GM18907 (cell line): ENCODE measurements at regions not wholly inside any gene's neighbourhood (a gene's known extent, or its start where the extent isn't known, plus 50 kb on each side); places are given as distances from the start of the nearest gene placed in this dataset.
"Not testable (repeated sequence)": the region's sequence is repeated elsewhere in the genome, so short reads cannot be mapped to it uniquely, and the experiment has no call there.

Source experiments
- ATAC-seq: cut with Tn5 transposase; IDR thresholded peaks from one replicate; pipeline ENCODE4 v1.9.1; 2021; ENCODE audit warnings: mild to moderate bottlenecking, moderate library complexity; ENCODE audit not compliant: unreplicated experiment

DNA sequence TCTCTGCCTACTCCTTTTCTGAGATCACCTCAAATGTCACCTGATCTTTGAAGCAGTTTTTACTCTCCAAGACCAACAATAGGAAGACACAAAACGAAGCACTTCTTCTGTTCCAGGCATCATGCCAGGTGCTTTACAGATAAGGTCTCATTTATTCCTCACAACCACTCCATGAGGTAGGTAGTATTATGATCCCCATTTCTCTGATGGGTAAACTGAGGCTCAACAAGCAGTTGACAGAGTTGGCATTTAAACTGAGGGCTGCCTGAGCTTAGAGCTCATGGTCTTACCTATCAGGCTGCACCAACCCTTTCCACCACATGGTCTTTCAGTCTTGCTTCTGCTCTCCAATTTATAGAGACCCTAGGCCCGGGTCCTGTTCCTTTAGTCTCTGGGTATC, 147.2 kb upstream of the JUN start:
- no peak for ATAC-seq

DNA sequence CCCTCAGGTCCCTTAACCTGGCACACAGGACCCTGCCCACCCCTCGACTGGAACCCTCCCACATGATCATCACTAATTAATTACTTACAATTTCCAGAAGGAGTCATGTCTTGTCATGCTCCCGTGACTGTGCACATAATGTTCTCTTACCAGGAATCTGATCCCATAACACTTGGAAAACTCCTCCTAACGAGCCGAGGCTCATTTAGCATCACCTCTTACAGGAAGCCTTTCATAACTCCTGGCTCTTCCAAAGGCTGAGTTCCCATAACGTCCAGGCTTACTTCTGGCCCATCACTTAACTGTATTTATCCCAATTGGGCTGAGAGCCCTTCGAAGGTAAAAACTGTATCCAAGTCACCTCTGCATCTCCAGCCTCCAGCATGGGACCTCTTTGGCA, 147.9 kb upstream of the JUN start:
- no peak for ATAC-seq

DNA sequence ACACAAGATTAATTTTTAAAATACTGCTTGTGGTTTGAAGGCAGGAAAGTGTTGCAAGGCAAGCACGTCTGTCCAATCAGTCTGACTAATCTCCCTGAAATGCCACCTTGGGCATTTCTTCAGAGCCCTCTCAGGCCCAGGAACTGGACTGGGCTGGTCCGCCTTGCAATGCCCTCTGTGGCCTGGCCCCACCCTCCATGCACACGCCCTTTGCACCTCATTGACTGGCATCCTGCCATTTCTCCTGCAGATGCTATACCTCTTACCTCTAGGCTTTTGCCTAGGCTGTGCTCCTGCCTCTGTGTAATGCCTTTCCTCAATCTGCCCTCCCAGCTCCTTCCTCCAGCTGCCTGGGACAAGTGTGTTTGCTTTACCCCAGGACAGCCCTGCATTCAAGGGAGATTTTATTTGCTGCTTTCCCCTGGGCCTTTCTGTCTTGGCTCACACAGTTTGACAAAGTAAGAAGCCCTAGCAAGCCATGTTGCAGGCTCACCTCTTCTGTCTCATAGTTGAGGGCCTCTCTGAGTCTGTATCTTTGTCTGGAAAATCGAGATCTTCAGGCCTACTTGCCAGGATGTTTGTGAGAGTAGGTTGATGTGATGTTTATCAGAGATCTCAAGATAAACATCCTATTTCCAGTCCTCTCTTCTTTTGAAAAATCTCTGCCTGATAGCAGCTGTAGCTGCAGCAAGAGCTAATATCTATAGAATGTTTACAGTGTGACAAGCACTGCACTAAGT, 149.2 kb upstream of the JUN start:
- no peak for ATAC-seq

DNA sequence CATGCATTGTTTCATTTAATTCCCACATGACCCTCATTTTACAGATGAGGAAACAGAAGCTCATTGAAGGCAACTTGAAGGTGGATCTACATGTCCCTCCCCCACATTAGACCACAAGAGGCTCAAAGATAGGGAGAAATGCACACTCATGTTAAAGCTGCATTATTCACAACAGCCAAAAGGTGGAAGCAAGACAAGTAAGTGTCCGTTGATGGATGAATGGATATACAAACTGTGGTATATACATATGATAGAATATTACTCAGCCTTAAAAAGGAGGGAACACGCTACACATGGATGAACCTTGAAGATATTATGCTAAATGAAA, 149.7 kb upstream of the JUN start:
- ATAC-seq: no peak

DNA sequence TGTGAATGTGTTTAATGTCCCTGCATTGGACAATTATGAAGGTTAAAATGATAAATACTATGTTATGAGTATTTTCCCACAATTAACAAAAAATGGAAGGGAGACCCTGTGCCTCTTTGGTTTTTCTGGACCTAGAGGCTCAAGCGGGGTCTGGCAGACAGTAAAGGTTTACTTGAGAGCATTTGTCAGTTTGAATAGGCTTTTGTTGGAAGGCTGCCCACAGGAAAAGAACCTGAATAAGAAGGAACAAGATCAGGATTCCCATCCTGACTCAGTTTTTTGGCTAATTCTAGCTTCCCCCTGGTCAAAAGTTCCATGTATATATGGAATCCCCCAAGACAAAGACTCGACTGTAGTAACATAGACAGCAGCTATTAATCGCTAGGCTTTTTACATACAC, 150.9 kb upstream of the JUN start:
- ATAC-seq: no peak

DNA sequence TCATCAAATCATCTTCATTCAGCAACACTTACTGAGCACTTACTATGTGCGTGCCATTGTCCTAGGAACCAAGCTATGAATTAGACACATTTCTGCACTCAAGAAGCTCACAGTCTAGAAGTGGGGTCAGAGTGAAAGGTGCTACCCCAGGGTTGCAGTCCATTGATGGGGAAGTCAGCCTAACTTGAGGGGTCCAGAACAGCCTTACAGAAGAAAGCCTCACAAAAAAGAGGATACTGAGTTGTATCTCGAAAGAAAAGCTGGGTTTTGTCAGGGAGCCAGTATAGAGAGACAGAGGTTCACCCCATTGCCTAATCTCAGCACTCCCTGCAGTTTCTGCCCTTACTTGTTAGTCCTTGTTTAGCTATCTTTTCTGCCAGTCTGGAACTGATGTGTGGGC, 153.1 kb upstream of the JUN start:
- no peak for ATAC-seq

DNA sequence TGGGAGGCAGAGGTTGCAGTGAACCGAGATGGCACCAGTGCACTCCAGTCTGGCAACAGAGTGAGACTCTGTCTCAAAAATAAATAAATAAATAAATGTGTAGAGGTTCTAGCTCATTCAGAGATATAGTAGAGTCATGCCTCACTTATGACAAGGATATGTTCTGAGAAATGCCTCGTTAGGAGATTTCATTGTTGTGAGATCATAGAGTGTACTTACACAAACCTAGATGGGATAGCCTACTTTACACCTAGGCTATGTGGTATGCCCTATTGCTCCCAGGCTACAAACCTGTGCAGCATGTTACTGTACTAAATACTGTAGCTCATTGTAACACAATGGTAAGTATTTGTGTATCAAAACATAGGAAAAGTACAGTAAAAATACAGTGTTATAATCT, 155.3 kb upstream of the JUN start:
- no peak for ATAC-seq

DNA sequence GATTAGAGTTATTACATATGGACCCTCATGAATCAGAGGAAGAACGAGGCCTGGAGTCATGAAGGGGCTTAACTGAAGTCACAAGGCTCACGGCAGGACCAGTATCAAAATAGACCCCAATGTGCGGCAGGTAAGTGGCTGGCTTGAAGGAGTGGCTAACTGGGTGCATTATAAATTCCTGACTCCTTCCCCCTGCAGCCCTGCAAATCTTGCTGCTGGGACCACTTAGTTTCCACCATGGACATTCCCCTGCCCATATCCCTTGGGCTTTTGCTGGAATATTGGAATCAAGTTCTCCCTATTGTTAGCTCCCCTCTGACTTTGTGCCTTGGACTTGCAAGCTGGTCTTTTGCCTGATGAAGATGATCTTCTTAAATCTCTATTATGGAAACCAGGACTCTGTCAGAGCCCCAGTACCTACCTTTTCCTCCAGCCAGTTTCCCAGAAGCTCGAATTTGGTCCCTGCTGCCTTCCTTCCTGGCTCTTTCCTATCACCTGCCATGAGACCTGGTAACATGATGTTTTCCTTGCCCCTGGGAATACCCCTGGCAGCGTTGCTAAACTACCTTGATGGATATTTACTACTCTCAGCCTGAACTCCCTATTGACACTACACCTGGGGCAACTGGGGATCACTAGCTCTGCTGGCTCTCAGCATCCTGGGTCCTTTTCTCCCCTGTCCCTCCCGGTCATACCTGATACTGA, 156.0 kb upstream of the JUN start:
- no peak for ATAC-seq

DNA sequence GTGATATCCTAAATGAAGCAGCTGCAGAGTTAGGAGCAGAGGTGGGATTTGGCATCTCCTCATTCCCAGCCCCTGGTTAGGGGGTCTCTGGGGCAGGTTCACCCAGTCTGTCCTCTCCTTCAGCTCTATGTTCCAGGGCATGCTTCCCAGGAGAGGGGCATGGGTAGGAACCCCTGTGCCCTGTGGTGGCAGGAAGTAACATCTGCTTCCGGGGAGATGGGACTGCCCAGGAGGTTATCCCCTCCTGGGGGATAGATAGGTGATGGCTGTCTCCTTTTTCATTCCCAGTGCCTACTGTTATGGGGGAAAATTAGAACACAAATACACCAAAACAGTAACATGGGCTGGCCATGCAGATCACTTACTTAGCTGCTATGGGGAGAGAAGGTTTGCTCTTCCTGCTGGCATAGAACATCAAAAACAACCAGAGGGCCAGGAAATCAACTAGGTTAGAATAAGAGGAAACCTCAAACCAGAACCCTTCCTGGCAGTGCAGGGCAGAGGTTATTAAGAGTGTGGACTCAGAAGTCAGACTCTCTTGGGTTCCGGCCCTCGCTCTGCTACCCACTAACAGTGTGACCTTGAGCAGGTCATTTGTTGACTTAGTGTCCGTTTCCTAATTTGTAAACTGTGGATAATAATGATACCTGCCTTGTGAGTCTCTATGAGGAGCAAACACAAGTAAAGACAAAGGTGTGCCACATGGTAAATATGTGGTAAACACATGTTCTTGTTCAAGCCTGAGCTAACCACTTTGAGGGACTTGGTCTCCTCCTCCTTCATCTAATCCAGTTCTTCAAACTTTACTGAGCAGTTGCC, 157.8 kb upstream of the JUN start:
- ATAC-seq: peak; percentile 65

DNA sequence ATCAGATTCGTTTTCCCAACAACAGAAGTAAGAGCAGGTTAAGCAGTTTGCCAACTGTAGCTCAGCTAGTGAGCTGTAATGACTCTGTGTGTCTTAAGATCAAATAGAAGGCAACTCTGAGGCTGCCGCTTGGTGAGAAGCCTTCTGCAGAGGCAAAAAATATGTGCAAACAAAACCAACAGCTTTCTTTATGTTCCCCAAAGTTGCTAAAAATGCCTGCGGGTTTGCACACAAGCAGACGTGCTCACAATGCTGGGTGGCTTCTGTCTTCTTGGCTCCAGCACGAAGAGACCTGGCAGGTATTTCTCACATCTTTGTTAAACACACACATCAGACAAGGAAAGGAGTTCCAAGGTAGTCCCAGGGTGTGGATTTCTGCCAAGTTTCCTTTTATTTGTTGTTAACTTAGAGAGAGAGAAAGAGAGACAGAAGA, 158.9 kb upstream of the JUN start:
- no peak for ATAC-seq

DNA sequence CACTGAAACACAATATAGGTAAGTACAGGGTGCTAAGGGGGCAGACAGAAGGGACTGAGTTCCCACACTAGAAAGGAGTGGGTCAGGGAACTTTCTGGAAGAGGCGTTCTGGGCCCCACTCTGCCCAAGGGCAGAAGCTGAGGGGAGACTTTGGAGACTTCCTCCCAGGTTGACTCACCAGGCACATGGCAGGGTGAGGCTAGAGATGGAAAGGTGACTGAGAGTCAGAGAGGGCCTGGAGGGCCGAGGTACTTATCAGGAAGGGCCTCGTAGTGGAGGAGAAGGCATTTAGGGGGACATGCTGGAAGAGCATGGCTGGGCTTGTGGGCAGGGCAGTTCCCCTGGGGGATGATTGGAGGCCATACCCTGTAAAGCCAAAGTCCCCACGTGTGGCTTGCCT, 159.9 kb upstream of the JUN start:
- ATAC-seq: no peak

DNA sequence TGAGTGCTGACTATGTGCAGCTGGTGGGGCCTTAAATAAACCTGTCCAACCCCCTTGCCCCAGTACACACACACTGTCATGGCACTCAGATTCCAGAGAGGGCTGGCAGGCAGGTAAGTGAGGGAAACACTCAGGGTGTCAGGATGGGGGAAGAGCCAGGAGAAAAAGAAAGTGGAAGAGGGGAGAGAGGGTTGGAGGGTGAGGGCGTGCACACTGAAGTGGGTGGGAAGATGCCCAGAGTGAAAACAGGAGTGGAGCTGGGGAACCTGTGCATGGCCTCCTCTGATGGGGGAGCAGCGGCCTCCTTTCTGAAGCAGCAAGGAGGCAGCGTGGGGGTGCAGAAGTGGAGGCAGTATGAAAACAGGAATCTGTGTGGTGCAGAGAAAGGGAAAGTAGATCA, 160.6 kb upstream of the JUN start:
- ATAC-seq: no peak

DNA sequence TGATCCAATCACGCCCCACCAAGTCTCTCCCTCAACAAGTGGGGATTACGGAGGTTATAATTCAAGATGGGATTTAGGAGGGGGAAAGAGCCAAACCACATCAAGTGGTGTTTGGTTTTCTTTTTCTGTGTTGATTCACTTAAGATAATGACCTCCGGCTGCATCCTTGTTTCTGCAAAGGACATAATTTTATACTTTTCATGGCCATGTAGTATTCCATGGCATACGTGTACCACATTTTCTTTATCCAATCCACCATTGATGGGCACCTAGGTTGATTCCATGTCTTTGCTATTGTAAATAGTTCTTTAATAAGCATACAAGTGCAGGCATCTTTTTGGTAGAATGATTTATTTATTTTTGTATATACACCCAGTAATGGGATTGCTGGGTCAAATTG, 162.5 kb upstream of the JUN start:
- ATAC-seq: no peak

DNA sequence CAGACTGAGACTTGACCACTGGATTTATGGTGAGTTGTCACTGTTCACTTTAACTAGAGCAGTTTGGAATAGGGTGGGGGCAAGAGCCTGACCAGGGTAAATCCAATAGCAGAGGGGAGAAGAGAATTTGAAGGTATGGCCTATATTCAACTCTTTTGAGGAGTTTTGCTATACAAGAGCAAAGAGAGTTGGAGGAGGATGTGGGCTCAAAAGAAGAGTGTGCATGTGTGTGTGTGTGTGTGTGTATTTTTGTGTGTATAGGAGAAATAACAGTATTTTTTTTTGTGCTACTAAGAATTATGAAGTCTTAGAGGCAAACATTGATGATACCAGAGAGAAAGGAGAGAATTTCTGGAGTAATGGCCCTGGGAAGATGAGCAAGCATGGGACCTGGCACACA, 164.8 kb upstream of the JUN start:
- ATAC-seq: no peak

DNA sequence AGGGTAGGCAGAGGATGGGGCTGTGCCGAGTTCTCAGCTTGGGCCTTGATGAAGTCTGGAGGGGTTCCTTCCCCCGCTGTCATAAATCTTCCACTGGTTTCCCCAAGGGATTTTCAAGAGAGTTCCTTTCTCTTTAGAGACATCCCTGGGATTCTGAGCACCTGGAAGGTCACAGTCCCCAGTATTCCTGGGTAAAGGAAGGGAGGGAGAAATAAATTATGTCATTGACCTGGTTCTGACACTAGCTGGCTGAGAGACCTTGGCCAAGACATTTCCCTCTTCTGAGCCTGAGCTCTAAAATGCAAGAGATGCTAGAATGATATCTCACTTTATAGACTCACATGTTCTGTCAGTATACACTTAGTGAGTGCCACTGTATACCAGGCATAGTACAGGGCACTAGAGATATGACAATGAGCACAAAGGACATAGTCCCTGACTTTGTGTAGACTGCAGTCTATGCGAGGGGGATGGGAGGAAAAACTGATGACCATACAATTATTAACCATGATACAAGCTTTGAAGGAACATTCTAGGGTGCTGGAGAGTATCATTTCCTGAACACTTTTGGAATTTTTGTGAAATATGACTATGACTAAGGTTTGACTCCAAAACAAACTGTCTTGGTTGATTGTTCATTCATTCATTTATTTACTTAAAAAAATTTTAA, 165.8 kb upstream of the JUN start:
- ATAC-seq: no peak

DNA sequence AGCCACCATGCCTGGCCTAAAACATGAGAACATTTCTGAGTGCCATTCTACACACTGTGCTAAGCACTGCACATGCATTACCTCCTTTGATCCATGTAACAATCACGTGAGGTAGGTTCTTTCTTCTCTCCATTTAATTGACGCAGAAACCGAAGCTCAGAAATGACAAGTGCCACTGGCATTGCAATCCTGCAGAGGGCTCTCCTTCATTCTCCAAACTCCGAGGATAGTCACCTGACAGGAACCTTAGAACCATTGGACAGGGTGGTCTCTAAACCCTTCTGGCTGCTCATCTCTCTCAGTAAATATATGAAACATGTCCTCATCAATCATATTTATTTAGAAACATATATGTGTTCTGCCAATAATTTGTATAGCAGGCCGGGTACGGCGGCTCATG, 167.1 kb upstream of the JUN start:
- ATAC-seq: no peak

DNA sequence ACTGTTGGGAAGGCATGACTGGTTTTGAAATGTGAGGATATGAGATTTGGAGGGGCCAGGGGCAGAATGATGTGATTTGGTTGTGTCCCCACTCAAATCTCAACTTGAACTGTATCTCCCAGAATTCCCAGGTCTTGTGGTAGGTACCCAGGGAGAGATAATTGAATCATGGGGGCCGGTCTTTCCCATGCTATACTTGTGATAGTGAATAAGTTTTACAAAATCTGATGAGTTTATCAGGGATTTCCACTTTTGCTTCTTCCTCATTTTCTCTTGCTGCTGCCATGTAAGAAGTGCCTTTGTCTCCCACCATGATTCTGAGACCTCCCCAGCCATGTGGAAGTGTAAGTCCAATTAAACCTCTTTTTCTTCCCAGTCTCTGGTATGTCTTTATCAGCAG, 170.1 kb upstream of the JUN start:
- ATAC-seq: not testable (repeated sequence)

DNA sequence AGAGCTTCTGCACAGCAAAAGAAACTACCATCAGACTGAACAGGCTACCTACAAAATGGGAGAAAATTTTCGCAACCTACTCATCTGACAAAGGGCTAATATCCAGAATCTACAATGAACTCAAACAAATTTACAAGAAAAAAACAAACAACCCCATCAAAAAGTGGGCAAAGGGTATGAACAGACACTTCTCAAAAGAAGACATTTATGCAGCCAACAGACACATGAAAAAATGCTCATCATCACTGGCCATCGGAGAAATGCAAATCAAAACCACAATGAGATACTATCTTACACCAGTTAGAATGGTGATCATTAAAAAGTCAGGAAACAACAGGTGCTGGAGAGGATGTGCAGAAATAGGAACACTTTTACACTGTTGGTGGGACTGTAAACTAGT, 179.4 kb upstream of the JUN start:
- not testable (repeated sequence) for ATAC-seq

DNA sequence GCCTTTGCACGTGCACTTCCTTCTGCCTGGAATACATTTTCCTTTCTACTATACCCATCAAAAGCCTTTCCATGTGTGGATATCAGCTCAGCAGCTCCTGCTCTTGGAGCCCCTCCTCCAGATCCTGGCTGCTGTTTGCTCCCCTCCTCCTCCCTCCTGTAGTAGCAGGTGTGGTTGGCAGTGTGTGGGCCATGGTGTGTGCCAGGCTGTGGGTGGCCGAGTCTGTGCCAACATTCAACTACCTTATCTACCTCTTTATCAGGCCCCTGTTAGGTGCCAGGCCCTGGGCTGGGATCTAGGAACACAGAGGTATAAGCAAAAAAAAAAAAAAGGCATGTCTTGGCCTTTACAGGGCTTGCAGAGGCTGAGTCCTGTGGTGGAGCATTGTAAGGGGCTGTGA, 180.6 kb upstream of the JUN start:
- no peak for ATAC-seq

DNA sequence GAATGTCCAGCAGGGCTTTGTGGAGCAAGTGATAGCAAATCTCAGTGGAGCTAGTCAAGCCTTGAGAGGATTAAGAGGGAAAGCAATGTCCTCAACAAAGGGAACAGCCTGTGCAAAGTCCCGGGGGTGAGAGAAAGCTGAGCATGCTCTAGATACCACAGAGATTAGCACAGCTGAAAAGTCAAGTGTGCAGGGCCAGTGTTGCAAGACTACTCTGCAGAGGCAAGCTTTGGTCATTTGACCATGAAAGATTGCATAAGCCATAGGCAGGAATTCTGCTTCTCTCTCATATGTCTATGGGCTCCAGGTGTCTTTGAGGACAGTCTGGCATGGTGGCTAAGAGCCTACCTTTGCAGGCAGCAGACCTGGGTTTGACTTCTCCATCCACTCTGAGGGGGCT, 181.0 kb upstream of the JUN start:
- ATAC-seq: no peak

DNA sequence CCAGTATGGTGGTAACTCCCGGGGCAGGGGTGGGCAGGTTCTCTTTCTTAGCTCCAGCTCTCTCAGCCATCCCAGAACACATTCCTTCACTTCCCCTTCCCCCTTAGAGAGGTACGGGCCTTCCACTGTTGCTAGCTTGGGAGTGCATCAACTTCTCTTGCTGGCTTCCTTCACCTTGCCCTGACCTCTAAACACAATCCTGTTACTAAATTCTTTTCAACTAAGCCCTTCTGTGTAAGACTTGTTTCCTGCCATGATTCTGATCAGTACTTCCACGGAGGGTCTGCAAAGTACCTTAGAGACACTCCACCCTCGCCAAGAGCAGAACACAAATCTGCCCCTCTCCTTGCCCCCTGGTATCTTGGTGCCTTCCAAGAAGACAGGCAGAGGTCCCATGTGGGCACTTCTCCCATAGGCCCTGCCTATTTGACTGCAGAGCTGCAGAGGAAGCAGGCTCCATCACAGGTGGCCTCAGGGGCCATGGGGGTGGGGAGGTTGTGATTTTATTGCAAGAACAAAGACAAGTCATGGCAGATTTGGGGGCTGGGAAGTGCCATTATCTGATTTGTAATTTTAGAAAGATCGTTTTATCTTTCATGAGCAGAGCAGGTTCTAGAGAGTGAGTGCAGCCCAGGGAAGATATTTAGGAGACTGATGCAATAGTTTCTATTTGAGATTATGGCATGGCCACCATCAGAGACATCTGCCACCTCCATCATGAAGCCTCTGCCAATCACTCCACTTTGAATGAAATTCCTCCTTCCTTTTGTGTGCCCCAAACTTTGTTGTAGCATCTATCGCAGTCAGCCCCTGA, 182.5 kb upstream of the JUN start:
- ATAC-seq: no peak
